HG02943 (cell line): ENCODE measurements at regions not wholly inside any gene's neighbourhood (a gene's known extent, or its start where the extent isn't known, plus 50 kb on each side); places are given as distances from the start of the nearest gene placed in this dataset.

Experiments used
- ATAC-seq: cut with Tn5 transposase; IDR thresholded peaks from one replicate; pipeline ENCODE4 v1.9.1; 2021; ENCODE audit warnings: mild to moderate bottlenecking, low read depth, moderate library complexity; ENCODE audit not compliant: unreplicated experiment

DNA sequence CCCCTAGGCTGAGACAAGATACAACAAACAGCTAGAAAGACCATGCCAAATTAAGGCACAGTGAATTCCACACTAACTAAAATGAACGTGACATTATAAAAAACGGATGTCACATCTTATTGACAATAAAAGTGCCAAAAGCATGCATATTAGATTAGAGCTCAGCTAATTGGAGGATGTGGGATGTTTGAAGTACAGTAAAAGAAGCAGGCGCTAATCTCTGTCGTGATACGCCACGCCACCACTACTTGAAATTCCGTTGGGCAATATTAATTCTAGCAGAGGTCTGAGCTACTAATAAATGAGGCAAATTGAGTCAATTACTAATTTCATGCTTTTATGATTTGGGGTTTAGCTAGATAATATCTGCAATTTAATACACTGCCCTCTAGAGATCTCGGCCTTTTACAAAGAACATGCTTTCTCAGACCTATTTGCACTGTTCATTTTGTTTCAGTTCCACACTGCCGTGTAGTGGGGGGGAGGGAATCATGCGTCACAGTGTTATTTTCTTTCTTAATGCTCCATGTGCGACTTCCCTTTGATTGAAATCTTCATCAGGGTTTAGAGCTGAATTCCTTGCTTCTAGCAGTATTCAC lies 52.9 kb upstream of the ROBO2 start:
- ATAC-seq, result no peak
